ENCODE measurements at regions not wholly inside any gene's neighbourhood (a gene's known extent, or its start where the extent isn't known, plus 50 kb on each side); places are given as distances from the start of the nearest gene placed in this dataset.

DNA sequence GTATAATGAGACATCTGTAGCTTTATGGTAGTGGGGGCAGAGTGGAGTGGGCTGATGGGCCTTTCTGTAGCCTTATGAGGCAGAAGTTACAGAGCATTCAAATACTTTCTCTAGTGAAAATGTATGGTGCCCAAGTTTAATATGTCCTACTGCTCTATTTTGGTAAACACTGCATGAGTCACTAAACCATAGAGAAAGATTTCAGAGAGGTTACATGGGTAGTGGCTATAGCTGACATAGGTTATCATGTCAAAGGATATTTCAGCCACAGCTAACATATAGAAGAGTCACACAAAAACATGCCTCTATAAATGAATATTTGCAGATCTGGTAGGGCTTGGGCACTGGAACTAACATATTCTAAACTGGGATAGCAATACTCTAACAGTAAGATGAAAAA, 212.4 kb upstream of the USP25 start:
- no TSS peak for BruUV-seq (replicated peaks)
- ChIA-PET POLR2A (ENCODE audit: unreplicated experiment) (no interaction called here), CTCF (no interaction called here)
- Histone ChIP-seq H3F3A (ENCODE audit: low read length, unreplicated experiment) (no peaks in the 10 kb centered on the region), H3K27me3 (ENCODE audit: low read length) (no peaks in the 10 kb centered on the region), H3K9me2 (replicated peaks; ENCODE audit: low read length) (no peaks in the 10 kb centered on the region), H3K36me3 (ENCODE audit: low read depth, low read length) (no peaks in the 10 kb centered on the region), H3K4me2 (ENCODE audit: low read length) (no peak overlapping the region), H4K20me1 (ENCODE audit: low read length) (no peaks in the 10 kb centered on the region), H2AFZ (ENCODE audit: low read length) (no peak overlapping the region), H3K9ac (ENCODE audit: low read length) (no peak overlapping the region), H3K4me3 (ENCODE audit: low read length) (no peak overlapping the region), H3K79me2 (ENCODE audit: low read length) (no peaks in the 10 kb centered on the region), H3K9me3 (ENCODE audit: low read length) (no peaks in the 10 kb centered on the region), H3K27ac (ENCODE audit: low read length) (no peak overlapping the region), H3K4me1 (ENCODE audit: insufficient read depth, low read length) (no peaks in the 10 kb centered on the region)
- intact Hi-C loops (cut with micrococcal nuclease), result no loop called here
- TF ChIP-seq, protein P1, sequence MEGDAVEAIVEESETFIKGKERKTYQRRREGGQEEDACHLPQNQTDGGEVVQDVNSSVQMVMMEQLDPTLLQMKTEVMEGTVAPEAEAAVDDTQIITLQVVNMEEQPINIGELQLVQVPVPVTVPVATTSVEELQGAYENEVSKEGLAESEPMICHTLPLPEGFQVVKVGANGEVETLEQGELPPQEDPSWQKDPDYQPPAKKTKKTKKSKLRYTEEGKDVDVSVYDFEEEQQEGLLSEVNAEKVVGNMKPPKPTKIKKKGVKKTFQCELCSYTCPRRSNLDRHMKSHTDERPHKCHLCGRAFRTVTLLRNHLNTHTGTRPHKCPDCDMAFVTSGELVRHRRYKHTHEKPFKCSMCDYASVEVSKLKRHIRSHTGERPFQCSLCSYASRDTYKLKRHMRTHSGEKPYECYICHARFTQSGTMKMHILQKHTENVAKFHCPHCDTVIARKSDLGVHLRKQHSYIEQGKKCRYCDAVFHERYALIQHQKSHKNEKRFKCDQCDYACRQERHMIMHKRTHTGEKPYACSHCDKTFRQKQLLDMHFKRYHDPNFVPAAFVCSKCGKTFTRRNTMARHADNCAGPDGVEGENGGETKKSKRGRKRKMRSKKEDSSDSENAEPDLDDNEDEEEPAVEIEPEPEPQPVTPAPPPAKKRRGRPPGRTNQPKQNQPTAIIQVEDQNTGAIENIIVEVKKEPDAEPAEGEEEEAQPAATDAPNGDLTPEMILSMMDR (conservative IDR thresholded peaks at IDR 0.05; ENCODE audit: low read depth, low read length), result no peak
- TF ChIP-seq EZH2 (IDR thresholded peaks at IDR 0.05; ENCODE audit: low read length, unreplicated experiment), result no peak
- no peak for TF ChIP-seq EZH2phosphoT487 (IDR thresholded peaks at IDR 0.05; ENCODE audit: borderline replicate concordance, low read length)
- ATAC-seq (no peak; the same call in 1 of the 2 replicates), DNase-seq (no peak)

DNA sequence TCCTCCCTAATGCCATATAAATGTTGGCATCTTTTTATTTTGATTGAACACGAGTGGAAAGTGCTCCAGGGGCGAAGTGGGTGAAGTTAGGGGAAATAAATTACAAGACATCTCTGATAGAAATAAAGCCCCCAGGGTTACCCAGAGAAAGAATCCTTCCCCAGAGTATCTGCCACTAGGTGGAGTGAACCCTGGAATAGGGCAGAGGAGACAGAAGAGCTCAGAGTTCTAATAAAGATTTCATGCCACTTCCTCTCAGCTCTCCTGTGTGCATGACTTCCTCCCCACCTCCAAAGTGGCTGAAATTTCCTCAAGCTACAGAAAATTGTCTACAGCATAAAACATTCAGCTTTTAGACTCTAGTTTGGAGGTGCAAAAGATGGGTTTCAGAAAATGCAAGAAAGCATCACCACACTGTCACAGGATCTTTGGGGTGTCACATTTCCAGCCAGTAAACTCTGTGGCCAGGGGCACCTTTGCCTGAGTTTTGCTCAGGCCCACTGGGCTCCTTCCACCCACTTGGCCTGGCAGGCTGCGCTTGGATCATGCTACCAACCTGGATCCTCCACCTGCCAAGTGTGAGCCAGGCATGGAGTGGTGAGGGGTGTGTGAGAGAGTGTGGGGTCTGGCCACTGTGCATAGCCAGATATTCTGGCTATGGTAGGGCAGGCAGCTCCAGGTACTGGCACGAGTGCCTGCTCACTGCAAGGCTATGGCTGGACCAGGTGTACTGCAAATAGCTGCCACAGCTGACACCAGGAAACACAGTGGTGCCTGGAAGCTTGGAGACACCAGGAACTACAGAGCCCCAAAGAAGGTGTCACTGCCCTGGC, 208.8 kb upstream of the USP25 start:
- Histone ChIP-seq H3K9me2 (replicated peaks; ENCODE audit: low read length) (no peaks in the 10 kb centered on the region), H3K9ac (ENCODE audit: low read length) (no peak overlapping the region), H3K4me3 (ENCODE audit: low read length) (no peak overlapping the region), H2AFZ (ENCODE audit: low read length) (no peak overlapping the region), H3K4me1 (ENCODE audit: insufficient read depth, low read length) (no peaks in the 10 kb centered on the region), H4K20me1 (ENCODE audit: low read length) (no peaks in the 10 kb centered on the region), H3K27ac (ENCODE audit: low read length) (no peak overlapping the region), H3K27me3 (ENCODE audit: low read length) (no peaks in the 10 kb centered on the region), H3K9me3 (ENCODE audit: low read length) (no peaks in the 10 kb centered on the region), H3K36me3 (ENCODE audit: low read depth, low read length) (no peaks in the 10 kb centered on the region), H3F3A (ENCODE audit: low read length, unreplicated experiment) (no peaks in the 10 kb centered on the region), H3K4me2 (ENCODE audit: low read length) (no peak overlapping the region), H3K79me2 (ENCODE audit: low read length) (no peaks in the 10 kb centered on the region)
- ChIA-PET CTCF (interaction anchor here (1.0 kb wide), 2 partner anchors 32 to 1145 kb away, joined by 3 to 4 read pairs; no protein-coding TSS in a partner anchor), POLR2A (ENCODE audit: unreplicated experiment) (no interaction called here)
- peak; percentile 45 for ATAC-seq
- no TSS peak for BruUV-seq (replicated peaks)
- intact Hi-C loops (cut with micrococcal nuclease), result no loop called here
- TF ChIP-seq EZH2phosphoT487 (IDR thresholded peaks at IDR 0.05; ENCODE audit: borderline replicate concordance, low read length), result no peak
- TF ChIP-seq, protein P1 (conservative IDR thresholded peaks at IDR 0.05; ENCODE audit: low read depth, low read length), result peak; percentile 58
- no peak for TF ChIP-seq EZH2 (IDR thresholded peaks at IDR 0.05; ENCODE audit: low read length, unreplicated experiment)
- peak; percentile 43 for DNase-seq

DNA sequence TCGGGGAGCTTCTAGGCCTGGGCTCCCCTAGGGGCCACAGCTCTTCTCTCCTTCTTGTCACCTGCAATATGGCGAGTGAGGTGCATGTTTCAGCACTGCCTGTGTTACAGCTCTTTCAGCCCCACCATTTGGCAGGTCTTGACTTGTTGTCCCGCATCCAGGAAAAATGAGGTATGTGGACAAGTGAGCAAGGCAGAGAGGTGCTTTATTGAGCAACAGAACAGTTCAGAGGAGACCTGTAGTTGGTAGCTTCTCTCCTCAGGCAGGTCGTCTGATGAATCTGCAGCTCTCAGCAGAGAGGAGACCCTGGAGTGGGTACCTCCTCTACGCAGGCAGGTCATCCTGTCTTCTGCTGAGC, 208.2 kb upstream of the USP25 start:
- Histone ChIP-seq H3K4me3 (ENCODE audit: low read length) (no peak overlapping the region), H3K9ac (ENCODE audit: low read length) (no peak overlapping the region), H3K9me2 (replicated peaks; ENCODE audit: low read length) (no peaks in the 10 kb centered on the region), H3K79me2 (ENCODE audit: low read length) (no peaks in the 10 kb centered on the region), H3F3A (ENCODE audit: low read length, unreplicated experiment) (no peaks in the 10 kb centered on the region), H4K20me1 (ENCODE audit: low read length) (no peaks in the 10 kb centered on the region), H3K4me1 (ENCODE audit: insufficient read depth, low read length) (no peaks in the 10 kb centered on the region), H3K4me2 (ENCODE audit: low read length) (no peak overlapping the region), H3K27me3 (ENCODE audit: low read length) (no peaks in the 10 kb centered on the region), H3K27ac (ENCODE audit: low read length) (no peak overlapping the region), H2AFZ (ENCODE audit: low read length) (no peak overlapping the region), H3K36me3 (ENCODE audit: low read depth, low read length) (no peaks in the 10 kb centered on the region), H3K9me3 (ENCODE audit: low read length) (no peaks in the 10 kb centered on the region)
- BruUV-seq (replicated peaks), result no TSS peak
- intact Hi-C loops (cut with micrococcal nuclease), result no loop called here
- CTCF ChIA-PET, result no interaction called here
- DNase-seq (no peak), ATAC-seq (no peak)
- POLR2A ChIA-PET (ENCODE audit: unreplicated experiment), result no interaction called here
- TF ChIP-seq, protein P1 (conservative IDR thresholded peaks at IDR 0.05; ENCODE audit: low read depth, low read length), result no peak
- TF ChIP-seq EZH2 (IDR thresholded peaks at IDR 0.05; ENCODE audit: low read length, unreplicated experiment) (no peak), EZH2phosphoT487 (IDR thresholded peaks at IDR 0.05; ENCODE audit: borderline replicate concordance, low read length) (no peak)

Data from PC-3 (cell line).